NCI-H1417 (cell line): ENCODE measurements at regions not wholly inside any gene's neighbourhood (a gene's known extent, or its start where the extent isn't known, plus 50 kb on each side); places are given as distances from the start of the nearest gene placed in this dataset.
"Not testable (repeated sequence)": the region's sequence is repeated elsewhere in the genome, so short reads cannot be mapped to it uniquely, and the experiment has no call there.

Experiments used
- DNase-seq, 3 experiments: peaks; one replicate each; lab custom pipeline; 2025; lab: John Stamatoyannopoulos, UW

GRCh38 chr13:63345835-63346234 is 1930.2 kb upstream of the PCDH20 start:
- no peak for DNase-seq

GRCh38 chr13:63344711-63345110 is 1929.1 kb upstream of the PCDH20 start:
- DNase-seq: no peak

GRCh38 chr13:63337921-63338320 is 1922.3 kb upstream of the PCDH20 start:
- no peak for DNase-seq

- no peak for DNase-seq
These were observed 1921.4 kb upstream of the PCDH20 start for GRCh38 chr13:63337041-63337440.

- no peak for DNase-seq
These were observed 1920.9 kb upstream of the PCDH20 start for GRCh38 chr13:63336549-63336948.

GRCh38 chr13:63327584-63327983 is 1911.9 kb upstream of the PCDH20 start:
- DNase-seq: no peak

GRCh38 chr13:63323441-63323840 is 1907.8 kb upstream of the PCDH20 start:
- no peak for DNase-seq

GRCh38 chr13:63311587-63311986 is 1895.9 kb upstream of the PCDH20 start:
- DNase-seq: no peak

GRCh38 chr13:63308549-63309165 is 1893.0 kb upstream of the PCDH20 start:
- DNase-seq: no peak

GRCh38 chr13:63307228-63307627 is 1891.6 kb upstream of the PCDH20 start:
- DNase-seq: peak in 1 of 3 experiments; percentile 39

GRCh38 chr13:63305641-63306133 is 1890.0 kb upstream of the PCDH20 start:
- DNase-seq: no peak

GRCh38 chr13:63304497-63304896 is 1888.8 kb upstream of the PCDH20 start:
- peak in 1 of 3 experiments; percentile 25 for DNase-seq

- peak in 1 of 3 experiments; percentile 69 for DNase-seq
These were observed 1884.3 kb upstream of the PCDH20 start for GRCh38 chr13:63299866-63300394.

GRCh38 chr13:63297163-63297562 is 1881.5 kb upstream of the PCDH20 start:
- no peak for DNase-seq

GRCh38 chr13:63291701-63292100 is 1876.1 kb upstream of the PCDH20 start:
- peak in 1 of 3 experiments; percentile 75 for DNase-seq

- DNase-seq: no peak
These were observed 1872.9 kb upstream of the PCDH20 start for GRCh38 chr13:63288576-63288975.

- no peak for DNase-seq
These were observed 1872.3 kb upstream of the PCDH20 start for GRCh38 chr13:63287926-63288325.

GRCh38 chr13:63285426-63285825 is 1869.8 kb upstream of the PCDH20 start:
- DNase-seq: no peak

- no peak for DNase-seq
These were observed 1863.5 kb upstream of the PCDH20 start for GRCh38 chr13:63279136-63279535.

- no peak for DNase-seq
These were observed 1859.1 kb upstream of the PCDH20 start for GRCh38 chr13:63274772-63275171.

GRCh38 chr13:63249411-63250187 is 1834.0 kb upstream of the PCDH20 start:
- DNase-seq: no peak

- not testable (repeated sequence) for DNase-seq
These were observed 1821.2 kb upstream of the PCDH20 start for GRCh38 chr13:63236667-63237396.
